ENCODE measurements at regions not wholly inside any gene's neighbourhood (a gene's known extent, or its start where the extent isn't known, plus 50 kb on each side); places are given as distances from the start of the nearest gene placed in this dataset.

DNA sequence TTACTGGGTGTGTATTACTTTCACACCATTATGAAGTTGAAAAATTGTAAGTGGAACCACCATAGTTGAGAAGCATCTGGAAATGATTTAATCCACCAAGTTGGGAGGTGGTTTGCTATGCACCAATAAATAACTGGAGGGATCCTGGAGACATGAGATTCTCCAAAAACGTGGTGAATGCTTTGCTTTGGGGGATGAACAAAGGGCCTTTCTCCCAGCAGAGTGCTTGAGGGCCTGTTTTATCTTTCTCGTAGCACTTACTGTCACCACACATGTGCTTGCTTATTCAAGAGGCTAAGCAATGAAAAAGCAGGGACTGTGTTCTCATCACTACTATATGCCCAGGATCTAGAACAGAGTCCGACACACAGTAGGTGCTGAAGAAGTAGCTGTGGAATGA, 371.1 kb downstream of the DHX35 start:
- H3K27ac Mint-ChIP-seq = no peak overlapping the region
- DNase-seq (ENCODE audit: low spot score) (no peak), ATAC-seq (no peak)
- H3K9me3 Mint-ChIP-seq = no peaks in the 10 kb centered on the region
- H3K27me3 Mint-ChIP-seq = peaks cover 0 to 6% of the 10 kb centered on the region in 2 donors
- no peak overlapping the region for H3K4me3 Mint-ChIP-seq
- H3K36me3 Mint-ChIP-seq = no peaks in the 10 kb centered on the region
- H3K4me1 Mint-ChIP-seq (ENCODE audit: low read depth in 2 of 2) = no peaks in the 10 kb centered on the region

GRCh38 chr20:39328347-39328746, 366.2 kb downstream of the DHX35 start:
- H3K9me3 Mint-ChIP-seq = no peaks in the 10 kb centered on the region
- no peaks in the 10 kb centered on the region for H3K36me3 Mint-ChIP-seq
- ATAC-seq (no peak), DNase-seq (ENCODE audit: low spot score) (no peak)
- H3K4me3 Mint-ChIP-seq = no peak overlapping the region
- no peak overlapping the region for H3K27ac Mint-ChIP-seq
- H3K4me1 Mint-ChIP-seq (ENCODE audit: low read depth in 2 of 2) = no peaks in the 10 kb centered on the region
- peaks cover 3 to 11% of the 10 kb centered on the region in 2 donors for H3K27me3 Mint-ChIP-seq

GRCh38 chr20:39326050-39326449, 363.9 kb downstream of the DHX35 start:
- H3K36me3 Mint-ChIP-seq = no peaks in the 10 kb centered on the region
- DNase-seq (ENCODE audit: low spot score) = no peak
- no peak overlapping the region for H3K27ac Mint-ChIP-seq
- H3K9me3 Mint-ChIP-seq = no peaks in the 10 kb centered on the region
- no peak for ATAC-seq
- peaks cover 5 to 15% of the 10 kb centered on the region in 2 donors for H3K27me3 Mint-ChIP-seq
- H3K4me3 Mint-ChIP-seq = no peak overlapping the region
- H3K4me1 Mint-ChIP-seq (ENCODE audit: low read depth in 2 of 2) = no peaks in the 10 kb centered on the region

- Mint-ChIP-seq H3K36me3 (no peaks in the 10 kb centered on the region), H3K27ac (no peak overlapping the region), H3K4me1 (ENCODE audit: low read depth in 2 of 2) (no peaks in the 10 kb centered on the region), H3K4me3 (no peak overlapping the region), H3K27me3 (peaks cover 5 to 21% of the 10 kb centered on the region in 2 donors), H3K9me3 (no peaks in the 10 kb centered on the region)
- ATAC-seq = no peak
- no peak for DNase-seq (ENCODE audit: low spot score)
These were observed 356.8 kb downstream of the DHX35 start for GRCh38 chr20:39318911-39319310.

- DNase-seq (ENCODE audit: low spot score) = no peak
- Mint-ChIP-seq H3K27me3 (peaks cover 8 to 9% of the 10 kb centered on the region in 2 donors), H3K27ac (no peak overlapping the region), H3K9me3 (no peaks in the 10 kb centered on the region), H3K36me3 (no peaks in the 10 kb centered on the region), H3K4me1 (ENCODE audit: low read depth in 2 of 2) (peaks cover 0 to 2% of the 10 kb centered on the region in 2 donors), H3K4me3 (no peak overlapping the region)
- no peak for ATAC-seq
These were observed 350.5 kb downstream of the DHX35 start for GRCh38 chr20:39312676-39313075.

- Mint-ChIP-seq H3K4me3 (no peak overlapping the region), H3K27me3 (peaks cover 1 to 6% of the 10 kb centered on the region in 2 donors), H3K4me1 (ENCODE audit: low read depth in 2 of 2) (peaks cover 0 to 2% of the 10 kb centered on the region in 2 donors), H3K36me3 (no peaks in the 10 kb centered on the region), H3K27ac (no peak overlapping the region), H3K9me3 (no peaks in the 10 kb centered on the region)
- ATAC-seq (no peak), DNase-seq (ENCODE audit: low spot score) (no peak)
These were observed 349.8 kb downstream of the DHX35 start for GRCh38 chr20:39311851-39312506.

DNA sequence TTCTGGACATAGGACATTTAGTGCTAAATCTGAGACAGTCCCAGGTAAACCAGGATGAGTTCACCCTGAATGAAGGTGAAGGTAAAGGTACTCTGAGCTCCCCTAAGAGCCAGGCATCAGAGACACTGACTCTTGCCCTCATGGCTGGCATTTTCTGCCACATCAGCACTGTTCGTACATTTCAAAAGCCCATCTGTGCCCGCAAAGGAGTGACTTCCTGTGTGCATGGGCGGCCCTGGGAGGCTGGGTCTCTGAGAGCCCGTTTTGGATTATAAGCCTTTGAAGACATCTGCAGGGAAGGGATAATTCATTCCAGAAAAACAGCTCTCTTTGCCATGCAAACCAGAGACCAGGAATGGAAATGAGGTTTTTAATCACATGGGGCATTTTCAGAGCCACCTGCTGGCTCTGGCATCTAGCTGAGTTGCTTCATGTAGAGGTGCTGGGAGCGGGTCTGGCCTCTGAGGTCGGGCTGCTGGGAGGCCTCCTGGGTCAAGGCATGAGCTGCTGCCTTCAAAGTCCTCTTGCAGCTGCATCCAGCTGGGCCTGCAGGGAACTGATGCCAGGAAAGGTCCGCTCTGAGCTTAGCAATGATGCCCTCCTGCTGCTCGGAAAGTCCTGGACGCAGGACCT, 348.3 kb downstream of the DHX35 start:
- Mint-ChIP-seq H3K9me3 (no peaks in the 10 kb centered on the region), H3K27ac (no peak overlapping the region), H3K4me1 (ENCODE audit: low read depth in 2 of 2) (peaks cover 0 to 2% of the 10 kb centered on the region in 2 donors), H3K36me3 (no peaks in the 10 kb centered on the region), H3K27me3 (peaks cover 0 to 6% of the 10 kb centered on the region in 2 donors), H3K4me3 (no peak overlapping the region)
- DNase-seq (ENCODE audit: low spot score) (no peak), ATAC-seq (no peak)

- H3K27ac Mint-ChIP-seq = no peak overlapping the region
- ATAC-seq (no peak), DNase-seq (ENCODE audit: low spot score) (no peak)
- no peaks in the 10 kb centered on the region for H3K9me3 Mint-ChIP-seq
- H3K36me3 Mint-ChIP-seq = no peaks in the 10 kb centered on the region
- no peak overlapping the region for H3K4me3 Mint-ChIP-seq
- peaks cover 0 to 6% of the 10 kb centered on the region in 2 donors for H3K27me3 Mint-ChIP-seq
- peaks cover 0 to 2% of the 10 kb centered on the region in 2 donors for H3K4me1 Mint-ChIP-seq (ENCODE audit: low read depth in 2 of 2)
These were observed 347.3 kb downstream of the DHX35 start for GRCh38 chr20:39309458-39309857.

DNA sequence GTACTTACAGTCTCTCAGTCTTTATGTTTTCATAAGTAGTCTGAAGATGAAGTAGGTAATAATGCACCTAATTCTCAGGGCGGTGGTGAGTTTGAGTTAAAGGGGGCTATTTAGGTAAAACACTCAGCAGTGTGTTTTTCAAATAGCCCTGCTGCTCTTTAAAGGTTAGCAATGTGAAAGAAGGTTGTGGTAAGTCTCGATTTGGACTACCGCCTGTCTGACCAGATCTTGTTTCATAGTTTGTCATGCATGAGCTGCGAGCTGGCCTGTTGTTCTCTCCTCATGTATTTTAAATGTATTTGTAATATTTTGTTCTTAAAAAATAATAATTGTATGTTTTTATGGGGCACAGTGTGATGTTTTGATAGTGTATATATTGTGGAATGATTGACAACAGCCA, 340.2 kb downstream of the DHX35 start:
- H3K4me1 Mint-ChIP-seq (ENCODE audit: low read depth in 2 of 2) = no peaks in the 10 kb centered on the region

DNA sequence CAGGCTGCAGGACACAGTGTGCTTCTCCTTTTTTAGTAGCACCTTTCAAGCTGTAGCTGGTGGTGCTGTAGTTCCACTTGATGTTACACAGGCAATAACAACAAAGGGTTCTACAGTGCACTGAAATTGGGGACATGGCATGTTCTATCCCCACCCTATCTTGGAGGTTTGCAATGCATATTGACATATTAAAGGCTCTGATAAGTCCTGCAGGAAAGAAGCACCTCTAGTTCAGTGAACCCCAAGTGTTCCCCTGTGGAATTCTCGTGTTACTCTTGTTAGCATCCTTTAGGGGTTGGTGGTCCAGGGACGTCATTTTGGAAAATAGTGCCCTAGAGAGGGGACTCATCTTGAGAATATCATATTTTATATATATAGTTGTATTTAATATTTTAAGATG, 337.6 kb downstream of the DHX35 start:
- Mint-ChIP-seq H3K9me3 (no peaks in the 10 kb centered on the region), H3K36me3 (no peaks in the 10 kb centered on the region), H3K27ac (no peak overlapping the region), H3K4me1 (ENCODE audit: low read depth in 2 of 2) (no peaks in the 10 kb centered on the region), H3K4me3 (no peak overlapping the region), H3K27me3 (peaks cover 0 to 2% of the 10 kb centered on the region in 2 donors)
- no peak for ATAC-seq
- no peak for DNase-seq (ENCODE audit: low spot score)

More for the DNA sequence above, 340.2 kb downstream of the DHX35 start:
- no peak overlapping the region for H3K4me3 Mint-ChIP-seq
- H3K9me3 Mint-ChIP-seq = no peaks in the 10 kb centered on the region
- DNase-seq (ENCODE audit: low spot score) (no peak), ATAC-seq (no peak)
- no peaks in the 10 kb centered on the region for H3K36me3 Mint-ChIP-seq
- no peak overlapping the region for H3K27ac Mint-ChIP-seq
- H3K27me3 Mint-ChIP-seq = peaks cover 0 to 2% of the 10 kb centered on the region in 2 donors

GRCh38 chr20:39298571-39299506, 336.7 kb downstream of the DHX35 start:
- ATAC-seq (no peak), DNase-seq (ENCODE audit: low spot score) (no peak)
- Mint-ChIP-seq H3K9me3 (no peaks in the 10 kb centered on the region), H3K27ac (no peak overlapping the region), H3K4me3 (no peak overlapping the region), H3K36me3 (no peaks in the 10 kb centered on the region), H3K4me1 (ENCODE audit: low read depth in 2 of 2) (no peaks in the 10 kb centered on the region), H3K27me3 (peaks cover 0 to 2% of the 10 kb centered on the region in 2 donors)

DNA sequence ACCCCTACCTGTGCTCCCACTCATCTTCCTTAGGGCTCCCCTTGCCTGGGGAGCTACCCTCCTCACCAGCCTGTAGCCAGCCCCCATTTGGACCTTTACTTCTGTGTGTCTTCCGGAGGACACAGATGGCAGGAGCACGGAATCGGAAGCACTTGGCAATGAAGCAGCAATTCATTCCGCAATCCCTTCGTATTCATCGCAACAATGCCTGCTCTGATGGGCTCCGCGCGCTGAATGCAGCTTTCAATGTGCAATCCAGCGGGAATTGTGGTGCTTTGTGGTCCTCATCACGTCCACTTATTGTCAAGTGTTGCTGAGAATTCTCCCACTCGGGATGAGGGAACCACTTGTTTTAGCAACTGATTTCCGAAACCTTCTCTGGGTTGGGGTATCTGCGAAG, 336.0 kb downstream of the DHX35 start:
- Mint-ChIP-seq H3K4me3 (no peak overlapping the region), H3K27ac (no peak overlapping the region), H3K36me3 (no peaks in the 10 kb centered on the region), H3K9me3 (no peaks in the 10 kb centered on the region), H3K27me3 (peaks cover 0 to 3% of the 10 kb centered on the region in 2 donors), H3K4me1 (ENCODE audit: low read depth in 2 of 2) (peaks cover 0 to under 1% of the 10 kb centered on the region in 2 donors)
- DNase-seq (ENCODE audit: low spot score) (no peak), ATAC-seq (no peak)

GRCh38 chr20:39295301-39295700, 333.2 kb downstream of the DHX35 start:
- Mint-ChIP-seq H3K27me3 (peaks cover 1 to 6% of the 10 kb centered on the region in 2 donors), H3K4me3 (no peak overlapping the region), H3K36me3 (no peaks in the 10 kb centered on the region), H3K4me1 (ENCODE audit: low read depth in 2 of 2) (peaks cover 0 to 4% of the 10 kb centered on the region in 2 donors), H3K9me3 (no peaks in the 10 kb centered on the region), H3K27ac (no peak overlapping the region)
- no peak for ATAC-seq
- DNase-seq (ENCODE audit: low spot score) = no peak

All from natural killer cell treated with Interleukin-12 subunit alpha and Interleukin-12 subunit beta and Interleukin-15 and Interleukin-18, amount 100 ng/mL, for 72 hours (primary cell).